ENCODE measurements at regions not wholly inside any gene's neighbourhood (a gene's known extent, or its start where the extent isn't known, plus 50 kb on each side); places are given as distances from the start of the nearest gene placed in this dataset.
"Not testable (repeated sequence)": the region's sequence is repeated elsewhere in the genome, so short reads cannot be mapped to it uniquely, and the experiment has no call there.

DNA sequence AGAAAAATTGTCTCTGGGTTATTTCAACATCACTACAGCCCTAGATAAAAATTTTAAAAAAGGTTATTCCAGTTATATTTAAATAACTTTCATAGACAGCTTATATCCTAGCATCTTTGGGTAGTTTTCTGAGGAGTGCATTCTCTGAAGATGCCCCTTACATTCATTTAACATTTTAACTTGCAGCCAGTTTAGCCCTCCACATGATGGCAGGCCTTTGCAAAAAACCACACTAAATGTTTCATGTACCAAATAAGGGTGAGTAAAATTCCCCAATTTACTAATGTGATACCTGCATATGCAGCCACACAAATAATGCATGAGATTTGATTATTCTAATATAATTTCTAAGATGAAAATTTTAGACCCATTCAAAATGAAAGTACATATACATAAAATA is 108.4 kb upstream of the ZWINT start:
- Histone ChIP-seq H3K27me3 (no peaks in the 10 kb centered on the region), H3K27ac (no peak overlapping the region), H3K4me3 (no peak overlapping the region), H3K9me3 (no peaks in the 10 kb centered on the region), H3K4me1 (no peaks in the 10 kb centered on the region), H3K36me3 (no peaks in the 10 kb centered on the region)
- intact Hi-C loops (cut with DNase I), result no loop called here
- TF ChIP-seq, protein P1, sequence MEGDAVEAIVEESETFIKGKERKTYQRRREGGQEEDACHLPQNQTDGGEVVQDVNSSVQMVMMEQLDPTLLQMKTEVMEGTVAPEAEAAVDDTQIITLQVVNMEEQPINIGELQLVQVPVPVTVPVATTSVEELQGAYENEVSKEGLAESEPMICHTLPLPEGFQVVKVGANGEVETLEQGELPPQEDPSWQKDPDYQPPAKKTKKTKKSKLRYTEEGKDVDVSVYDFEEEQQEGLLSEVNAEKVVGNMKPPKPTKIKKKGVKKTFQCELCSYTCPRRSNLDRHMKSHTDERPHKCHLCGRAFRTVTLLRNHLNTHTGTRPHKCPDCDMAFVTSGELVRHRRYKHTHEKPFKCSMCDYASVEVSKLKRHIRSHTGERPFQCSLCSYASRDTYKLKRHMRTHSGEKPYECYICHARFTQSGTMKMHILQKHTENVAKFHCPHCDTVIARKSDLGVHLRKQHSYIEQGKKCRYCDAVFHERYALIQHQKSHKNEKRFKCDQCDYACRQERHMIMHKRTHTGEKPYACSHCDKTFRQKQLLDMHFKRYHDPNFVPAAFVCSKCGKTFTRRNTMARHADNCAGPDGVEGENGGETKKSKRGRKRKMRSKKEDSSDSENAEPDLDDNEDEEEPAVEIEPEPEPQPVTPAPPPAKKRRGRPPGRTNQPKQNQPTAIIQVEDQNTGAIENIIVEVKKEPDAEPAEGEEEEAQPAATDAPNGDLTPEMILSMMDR (IDR thresholded peaks at IDR 0.05), result no peak
- TF ChIP-seq POLR2AphosphoS5 (IDR thresholded peaks at IDR 0.05) (no peak), POLR2A (IDR thresholded peaks at IDR 0.05) (no peak), EP300 (IDR thresholded peaks at IDR 0.05) (no peak)
- DNase-seq, result no peak

DNA sequence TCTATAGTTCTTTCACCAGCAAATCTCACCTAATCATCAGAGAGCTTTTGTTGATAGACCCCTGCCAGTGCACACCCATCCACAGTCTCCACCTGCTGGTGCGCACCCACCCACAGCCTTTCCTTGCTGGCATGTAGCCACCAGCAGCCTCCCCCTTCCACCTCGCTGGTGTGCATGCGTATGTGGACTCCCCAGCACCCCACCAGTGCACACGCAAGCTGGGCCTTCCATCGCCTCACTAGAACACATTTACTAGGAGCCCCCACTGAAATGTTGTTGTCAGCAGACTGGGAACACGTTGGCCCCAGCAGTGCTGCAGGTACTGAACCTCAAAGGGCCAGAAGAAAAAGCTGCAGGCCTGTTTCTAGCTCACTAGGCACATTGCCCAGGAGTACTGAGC is 104.9 kb upstream of the ZWINT start:
- H3K4me1 ChIP-seq, result no peaks in the 10 kb centered on the region
- H3K36me3 ChIP-seq, result no peaks in the 10 kb centered on the region
- H3K9me3 ChIP-seq, result no peaks in the 10 kb centered on the region
- TF ChIP-seq, protein P1 (IDR thresholded peaks at IDR 0.05), result no peak
- TF ChIP-seq EP300 (IDR thresholded peaks at IDR 0.05), result no peak
- TF ChIP-seq POLR2AphosphoS5 (IDR thresholded peaks at IDR 0.05), result no peak
- TF ChIP-seq POLR2A (IDR thresholded peaks at IDR 0.05), result no peak
- H3K27me3 ChIP-seq, result no peaks in the 10 kb centered on the region
- intact Hi-C loops (cut with DNase I), result no loop called here
- no peak overlapping the region for H3K4me3 ChIP-seq
- DNase-seq, result no peak
- 77 to 86% methylated on average over 6 of the region's 6 CpGs for WGBS, 2 donors
- H3K27ac ChIP-seq, result no peak overlapping the region

DNA sequence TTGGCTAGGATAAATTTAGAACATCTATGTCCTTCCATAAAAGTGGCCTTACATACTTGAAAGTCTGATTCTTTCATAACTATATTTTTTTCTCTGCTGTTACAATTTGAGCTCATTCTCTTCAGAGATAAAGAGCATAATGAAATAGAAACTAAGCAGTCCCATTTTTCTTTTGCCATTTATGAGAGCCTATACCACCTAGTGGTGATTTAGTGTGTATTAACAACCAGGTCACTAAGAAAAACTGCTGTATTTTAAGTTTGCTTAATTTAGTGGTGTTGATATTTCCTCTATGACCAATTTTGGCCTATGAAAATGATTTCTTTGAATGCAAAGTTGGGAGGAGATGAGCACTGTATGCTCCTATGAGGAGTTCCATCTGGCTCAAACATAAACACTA is 88.7 kb upstream of the ZWINT start:
- Histone ChIP-seq H3K4me1 (no peaks in the 10 kb centered on the region), H3K4me3 (no peak overlapping the region), H3K36me3 (no peaks in the 10 kb centered on the region), H3K27ac (no peak overlapping the region), H3K27me3 (no peaks in the 10 kb centered on the region), H3K9me3 (peaks cover 0 to 2% (median 0%) of the 10 kb centered on the region in 4 donors)
- no peak for DNase-seq
- TF ChIP-seq POLR2A (IDR thresholded peaks at IDR 0.05) (no peak), EP300 (IDR thresholded peaks at IDR 0.05) (no peak), POLR2AphosphoS5 (IDR thresholded peaks at IDR 0.05) (no peak)
- TF ChIP-seq, protein P1 (IDR thresholded peaks at IDR 0.05), result no peak
- intact Hi-C loops (cut with DNase I), result no loop called here

DNA sequence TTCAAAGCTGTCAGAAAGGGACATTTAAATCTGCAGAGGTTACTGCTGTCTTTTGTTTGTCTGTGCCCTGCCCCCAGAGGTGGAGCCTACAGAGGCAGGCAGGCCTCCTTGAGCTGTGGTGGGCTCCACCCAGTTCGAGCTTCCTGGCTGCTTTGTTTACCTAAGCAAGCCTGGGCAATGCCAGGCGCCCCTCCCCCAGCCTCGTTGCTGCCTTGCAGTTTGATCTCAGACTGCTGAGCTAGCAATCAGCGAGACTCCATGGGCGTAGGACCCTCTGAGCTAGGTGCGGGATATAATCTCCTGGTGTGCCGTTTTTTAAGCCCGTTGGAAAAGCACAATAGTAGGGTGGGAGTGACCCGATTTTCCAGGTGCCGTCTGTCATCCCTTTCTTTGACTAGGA is 86.6 kb upstream of the ZWINT start:
- H3K4me1 ChIP-seq; intact Hi-C loops (cut with DNase I); H3K9me3 ChIP-seq; DNase-seq; H3K4me3 ChIP-seq; H3K27ac ChIP-seq; H3K36me3 ChIP-seq; H3K27me3 ChIP-seq: not testable (repeated sequence)
- WGBS, 2 donors, result 81 to 87% methylated on average over 10 of the region's 10 CpGs

DNA sequence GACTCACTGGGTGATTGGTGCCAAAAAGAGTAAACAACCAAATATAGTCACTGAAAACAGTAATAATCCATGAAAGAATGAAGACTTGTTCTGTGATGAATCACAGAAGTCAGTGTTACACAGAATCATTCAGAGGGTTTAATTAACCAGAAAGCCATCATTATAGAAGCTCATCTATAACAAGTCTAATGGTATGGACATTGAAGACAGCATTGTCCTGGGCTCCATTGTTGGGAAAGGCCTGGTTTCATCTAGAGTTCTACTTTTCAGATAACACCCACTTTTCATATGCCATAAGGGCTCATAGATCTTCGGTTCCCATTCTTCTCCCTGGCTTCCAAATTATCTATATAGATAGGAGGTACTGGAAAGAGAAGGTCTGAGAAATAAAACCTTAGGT is 80.3 kb upstream of the ZWINT start:
- H3K9me3 ChIP-seq; intact Hi-C loops (cut with DNase I); H3K27ac ChIP-seq; H3K27me3 ChIP-seq; H3K36me3 ChIP-seq; H3K4me1 ChIP-seq; DNase-seq; H3K4me3 ChIP-seq: not testable (repeated sequence)
- 83 to 89% methylated on average over 1 of the region's 1 CpG for WGBS, 2 donors

Small RNA genes lying in the stretch of these regions (small RNA-seq; reads per million reads assigned to genes)
- 0 reads per million in 3 donors for gene AL731534.1
- 0 reads per million in 3 donors for gene MIR3924
- 0 to 0.11 (median 0.06) reads per million in 3 donors for gene RF01299

Data from sigmoid colon (tissue), 6 donors.